ENCODE measurements at regions not wholly inside any gene's neighbourhood (a gene's known extent, or its start where the extent isn't known, plus 50 kb on each side); places are given as distances from the start of the nearest gene placed in this dataset.

DNA sequence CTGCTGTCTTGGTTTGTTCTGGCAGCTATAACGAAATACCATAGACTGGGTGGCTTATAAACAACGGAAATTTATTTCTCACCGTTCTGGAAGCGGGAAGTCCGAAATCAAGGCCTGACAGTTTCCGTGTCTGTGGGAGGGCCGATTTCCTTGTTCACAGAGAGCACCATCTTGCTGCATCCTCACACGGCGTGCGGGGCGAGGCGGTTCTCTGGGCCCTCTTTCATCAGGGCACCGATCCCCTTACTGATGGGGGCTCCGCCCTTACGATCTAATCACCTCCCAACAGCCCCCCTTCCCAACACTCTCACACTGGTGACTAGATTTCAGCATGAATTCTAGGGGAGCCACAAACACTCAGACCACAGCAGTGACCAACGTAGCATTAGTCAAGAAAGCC lies 578.3 kb upstream of the FAT1 start:
- no peak for DNase-seq (ENCODE audit: insufficient read length, low spot score, missing footprints)
- Histone ChIP-seq H2AFZ (ENCODE audit: low read length) (peak overlapping the region; percentile 80), H3K4me2 (ENCODE audit: insufficient read depth, low read length) (no peak overlapping the region), H3K4me1 (ENCODE audit: insufficient read depth, low read length) (peaks cover 8% of the 10 kb centered on the region), H3K27me3 (ENCODE audit: insufficient read depth, low read length) (no peaks in the 10 kb centered on the region), H3K79me2 (ENCODE audit: insufficient read depth, low read length) (no peaks in the 10 kb centered on the region), H3K27ac (ENCODE audit: low read depth, low read length) (peak overlapping the region; percentile 12), H4K20me1 (ENCODE audit: insufficient read depth, low read length) (no peaks in the 10 kb centered on the region), H3K36me3 (ENCODE audit: insufficient read depth, low read length) (no peaks in the 10 kb centered on the region), H3K4me3 (ENCODE audit: insufficient read depth, low read length) (no peak overlapping the region), H3K9me3 (ENCODE audit: low read depth, low read length) (no peaks in the 10 kb centered on the region)
- TF ChIP-seq, protein P1, sequence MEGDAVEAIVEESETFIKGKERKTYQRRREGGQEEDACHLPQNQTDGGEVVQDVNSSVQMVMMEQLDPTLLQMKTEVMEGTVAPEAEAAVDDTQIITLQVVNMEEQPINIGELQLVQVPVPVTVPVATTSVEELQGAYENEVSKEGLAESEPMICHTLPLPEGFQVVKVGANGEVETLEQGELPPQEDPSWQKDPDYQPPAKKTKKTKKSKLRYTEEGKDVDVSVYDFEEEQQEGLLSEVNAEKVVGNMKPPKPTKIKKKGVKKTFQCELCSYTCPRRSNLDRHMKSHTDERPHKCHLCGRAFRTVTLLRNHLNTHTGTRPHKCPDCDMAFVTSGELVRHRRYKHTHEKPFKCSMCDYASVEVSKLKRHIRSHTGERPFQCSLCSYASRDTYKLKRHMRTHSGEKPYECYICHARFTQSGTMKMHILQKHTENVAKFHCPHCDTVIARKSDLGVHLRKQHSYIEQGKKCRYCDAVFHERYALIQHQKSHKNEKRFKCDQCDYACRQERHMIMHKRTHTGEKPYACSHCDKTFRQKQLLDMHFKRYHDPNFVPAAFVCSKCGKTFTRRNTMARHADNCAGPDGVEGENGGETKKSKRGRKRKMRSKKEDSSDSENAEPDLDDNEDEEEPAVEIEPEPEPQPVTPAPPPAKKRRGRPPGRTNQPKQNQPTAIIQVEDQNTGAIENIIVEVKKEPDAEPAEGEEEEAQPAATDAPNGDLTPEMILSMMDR (IDR thresholded peaks at IDR 0.05; ENCODE audit: extremely low read depth, low read depth, low read length), result no peak

DNA sequence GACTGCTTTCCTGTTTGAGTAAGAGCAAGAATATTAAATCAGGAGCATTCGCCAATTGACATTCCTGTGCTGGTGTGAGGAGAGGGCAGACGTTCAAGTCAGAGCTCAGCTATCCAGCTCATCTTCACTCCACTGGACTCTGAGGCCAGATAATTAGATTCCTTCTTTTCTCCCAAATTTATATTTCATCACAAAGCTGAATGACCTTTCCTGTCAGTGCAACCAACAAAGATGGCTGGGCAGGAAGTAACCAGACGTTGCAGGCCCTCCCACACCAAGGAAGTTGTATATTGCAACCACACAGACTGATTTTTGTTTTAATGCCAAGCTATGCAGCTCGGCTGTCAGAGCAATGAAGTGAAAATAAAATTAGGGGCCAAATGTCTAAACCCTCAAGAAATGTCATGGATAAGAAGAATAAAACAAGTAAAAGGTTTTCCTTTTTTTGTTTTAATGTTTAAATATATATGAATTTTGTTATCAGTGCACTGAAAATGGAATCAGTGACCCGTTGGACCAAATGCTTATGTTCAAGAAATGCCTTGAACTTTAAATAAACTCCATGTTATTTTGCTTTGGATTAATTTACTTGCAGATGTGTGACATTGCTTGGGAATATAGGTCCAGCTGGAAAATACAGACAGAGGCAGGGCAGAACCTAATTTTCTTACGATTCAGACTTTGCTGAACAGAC lies 578.9 kb upstream of the FAT1 start:
- H3K36me3 ChIP-seq (ENCODE audit: insufficient read depth, low read length), result no peaks in the 10 kb centered on the region
- no peaks in the 10 kb centered on the region for H4K20me1 ChIP-seq (ENCODE audit: insufficient read depth, low read length)
- DNase-seq (ENCODE audit: insufficient read length, low spot score, missing footprints), result peak; percentile 77
- H3K4me2 ChIP-seq (ENCODE audit: insufficient read depth, low read length), result peak overlapping the region; percentile 37
- no peaks in the 10 kb centered on the region for H3K79me2 ChIP-seq (ENCODE audit: insufficient read depth, low read length)
- H3K4me1 ChIP-seq (ENCODE audit: insufficient read depth, low read length), result peaks cover 11% of the 10 kb centered on the region
- H3K27me3 ChIP-seq (ENCODE audit: insufficient read depth, low read length), result no peaks in the 10 kb centered on the region
- H3K4me3 ChIP-seq (ENCODE audit: insufficient read depth, low read length), result no peak overlapping the region
- no peaks in the 10 kb centered on the region for H3K9me3 ChIP-seq (ENCODE audit: low read depth, low read length)
- peak overlapping the region; percentile 12 for H3K27ac ChIP-seq (ENCODE audit: low read depth, low read length)
- peak overlapping the region; percentile 80 for H2AFZ ChIP-seq (ENCODE audit: low read length)
- TF ChIP-seq, protein P1 (IDR thresholded peaks at IDR 0.05; ENCODE audit: extremely low read depth, low read depth, low read length), result no peak

DNA sequence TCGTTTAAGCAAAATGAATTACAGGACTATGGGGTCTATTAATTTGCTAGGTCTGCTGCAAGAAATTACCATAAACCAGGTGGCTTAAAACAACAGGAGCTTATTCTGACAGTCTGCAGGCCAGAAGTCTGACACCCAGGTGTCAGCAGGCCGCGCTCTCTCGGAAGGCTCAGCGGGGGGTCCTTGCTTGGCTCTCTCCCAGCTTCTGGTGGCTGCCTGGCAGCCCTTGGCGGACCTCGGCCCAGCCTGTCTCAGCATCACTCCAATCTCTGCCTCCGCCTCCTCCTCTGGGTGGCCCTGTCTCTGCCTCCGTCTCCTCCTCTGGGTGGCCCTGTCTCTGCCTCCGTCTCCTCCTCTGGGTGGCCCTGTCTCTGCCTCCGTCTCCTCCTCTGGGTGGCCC lies 580.5 kb upstream of the FAT1 start:
- TF ChIP-seq, protein P1 (IDR thresholded peaks at IDR 0.05; ENCODE audit: extremely low read depth, low read depth, low read length), result no peak

DNA sequence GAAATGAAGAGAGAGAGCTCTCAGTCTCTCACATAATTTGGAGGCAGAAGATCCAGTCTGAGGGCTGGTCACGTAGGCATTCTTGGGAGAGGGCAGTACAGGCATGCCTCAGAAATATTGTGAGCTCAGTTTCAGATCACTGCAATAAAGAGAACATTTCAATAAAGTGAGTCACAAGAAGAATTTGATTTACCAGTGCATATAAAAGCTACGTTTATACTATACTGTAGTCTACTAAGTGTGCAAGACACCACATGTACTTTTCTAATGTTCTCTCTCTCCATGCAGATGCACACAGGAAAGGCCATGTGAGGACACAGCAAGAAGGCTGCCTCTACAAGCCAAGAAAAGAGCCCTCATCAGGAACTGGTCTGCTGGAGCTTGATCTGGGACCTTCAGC lies 583.5 kb upstream of the FAT1 start:
- no peak for DNase-seq (ENCODE audit: insufficient read length, low spot score, missing footprints)
- TF ChIP-seq, protein P1 (IDR thresholded peaks at IDR 0.05; ENCODE audit: extremely low read depth, low read depth, low read length), result no peak
- H3K4me2 ChIP-seq (ENCODE audit: insufficient read depth, low read length), result no peak overlapping the region
- H3K27me3 ChIP-seq (ENCODE audit: insufficient read depth, low read length), result no peaks in the 10 kb centered on the region
- no peak overlapping the region for H3K27ac ChIP-seq (ENCODE audit: low read depth, low read length)
- no peak overlapping the region for H2AFZ ChIP-seq (ENCODE audit: low read length)
- no peaks in the 10 kb centered on the region for H3K36me3 ChIP-seq (ENCODE audit: insufficient read depth, low read length)
- H3K4me3 ChIP-seq (ENCODE audit: insufficient read depth, low read length), result no peak overlapping the region
- H3K9me3 ChIP-seq (ENCODE audit: low read depth, low read length), result no peaks in the 10 kb centered on the region
- no peaks in the 10 kb centered on the region for H4K20me1 ChIP-seq (ENCODE audit: insufficient read depth, low read length)
- peaks cover 18% of the 10 kb centered on the region for H3K4me1 ChIP-seq (ENCODE audit: insufficient read depth, low read length)
- H3K79me2 ChIP-seq (ENCODE audit: insufficient read depth, low read length), result no peaks in the 10 kb centered on the region

More for the DNA sequence above, 580.5 kb upstream of the FAT1 start:
- no peak for DNase-seq (ENCODE audit: insufficient read length, low spot score, missing footprints)
- Histone ChIP-seq H3K4me3 (ENCODE audit: insufficient read depth, low read length) (no peak overlapping the region), H2AFZ (ENCODE audit: low read length) (no peak overlapping the region), H3K27me3 (ENCODE audit: insufficient read depth, low read length) (no peaks in the 10 kb centered on the region), H3K4me1 (ENCODE audit: insufficient read depth, low read length) (peaks cover 13% of the 10 kb centered on the region), H4K20me1 (ENCODE audit: insufficient read depth, low read length) (no peaks in the 10 kb centered on the region), H3K27ac (ENCODE audit: low read depth, low read length) (no peak overlapping the region), H3K9me3 (ENCODE audit: low read depth, low read length) (no peaks in the 10 kb centered on the region), H3K36me3 (ENCODE audit: insufficient read depth, low read length) (no peaks in the 10 kb centered on the region), H3K79me2 (ENCODE audit: insufficient read depth, low read length) (no peaks in the 10 kb centered on the region), H3K4me2 (ENCODE audit: insufficient read depth, low read length) (no peak overlapping the region)
